ENCODE measurements at regions not wholly inside any gene's neighbourhood (a gene's known extent, or its start where the extent isn't known, plus 50 kb on each side); places are given as distances from the start of the nearest gene placed in this dataset.

DNA sequence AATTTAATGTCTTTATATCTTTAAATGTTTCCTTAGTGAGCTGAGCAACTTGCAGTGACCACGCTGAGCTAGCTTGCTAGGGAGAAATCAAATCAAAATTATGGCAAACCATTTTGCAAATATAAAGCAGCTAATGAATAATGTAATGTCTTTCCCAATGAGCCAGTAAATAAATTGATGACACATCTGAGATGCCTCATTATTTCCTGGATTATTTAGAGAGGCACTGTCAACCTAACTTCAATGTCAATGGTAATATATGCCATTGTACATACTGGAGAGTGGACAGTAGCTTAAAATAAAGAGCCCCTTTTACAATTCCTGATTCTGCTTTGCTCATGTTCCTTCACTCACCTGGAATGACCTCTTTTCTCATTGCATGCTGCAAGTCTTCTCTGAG, 182.6 kb downstream of the PHLDA1 start:
- peak overlapping the region; percentile 93 for H3K27ac ChIP-seq
- DNase-seq (ENCODE audit: low read depth, low spot score) = no peak

- DNase-seq (ENCODE audit: low read depth, low spot score) = no peak
- H3K27ac ChIP-seq = peak overlapping the region; percentile 93
These were observed 183.1 kb downstream of the PHLDA1 start for GRCh38 chr12:75848431-75848925.

- DNase-seq (ENCODE audit: low read depth, low spot score) = no peak
- no peak overlapping the region for H3K27ac ChIP-seq
These were observed 185.5 kb downstream of the PHLDA1 start for GRCh38 chr12:75846102-75846501.

- no peak overlapping the region for H3K27ac ChIP-seq
- DNase-seq (ENCODE audit: low read depth, low spot score) = no peak
These were observed 186.6 kb downstream of the PHLDA1 start for GRCh38 chr12:75844985-75845384.

DNA sequence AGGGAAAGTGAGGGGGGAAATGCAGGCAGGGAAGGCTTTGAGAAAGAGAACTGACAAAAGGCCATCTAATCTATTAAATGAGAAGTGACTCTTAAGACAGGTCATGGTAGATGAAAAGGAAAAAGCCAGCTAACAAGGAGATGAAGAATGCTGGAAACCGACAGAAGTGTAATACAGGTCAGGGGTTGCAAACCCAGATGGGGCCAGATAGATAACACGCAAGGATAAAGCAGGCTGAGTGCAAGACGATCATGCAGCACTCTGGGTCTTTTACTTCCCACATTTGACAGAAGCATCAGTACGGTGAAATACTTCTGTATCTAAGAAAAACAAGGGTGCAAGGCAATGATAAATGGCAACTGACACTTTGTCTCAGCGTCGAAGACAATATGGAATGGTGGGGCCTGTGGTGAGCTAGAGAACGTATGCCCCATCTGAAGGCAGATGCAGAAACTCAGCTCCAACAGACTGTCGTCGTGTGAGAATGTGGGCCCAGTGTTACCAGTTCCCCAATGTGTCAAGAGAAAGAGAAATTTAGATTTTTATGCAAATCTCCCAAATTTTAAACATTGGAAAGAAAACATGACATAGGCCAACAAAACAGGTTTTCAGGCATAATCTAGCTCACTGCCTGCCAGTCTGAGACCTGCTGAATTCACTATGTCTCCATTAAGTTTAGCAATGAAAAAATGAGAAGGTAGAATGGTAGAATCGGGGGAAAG, 187.4 kb downstream of the PHLDA1 start:
- H3K27ac ChIP-seq = no peak overlapping the region
- no peak for DNase-seq (ENCODE audit: low read depth, low spot score)

DNA sequence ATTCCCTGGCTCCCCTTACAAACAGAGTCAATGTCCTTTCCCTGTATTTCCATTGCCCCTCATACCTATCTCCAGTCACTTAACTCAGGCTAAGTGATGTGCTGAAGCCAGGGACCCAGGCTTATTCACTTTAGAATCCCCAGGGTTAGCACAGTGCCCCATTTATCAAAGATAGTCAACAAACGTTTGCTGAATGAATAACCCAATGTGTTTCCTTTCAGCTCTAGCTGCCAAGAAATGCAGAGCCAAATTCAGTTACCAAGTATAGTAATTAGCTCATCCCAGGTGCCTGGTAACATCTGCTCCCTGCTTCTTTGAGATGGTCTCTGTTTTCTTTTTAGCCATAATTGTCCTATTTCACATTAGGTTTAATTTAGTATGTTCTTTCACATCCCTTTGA, 189.5 kb downstream of the PHLDA1 start:
- no peak overlapping the region for H3K27ac ChIP-seq
- DNase-seq (ENCODE audit: low read depth, low spot score) = no peak

GRCh38 chr12:75840994-75841355, 190.6 kb downstream of the PHLDA1 start:
- no peak overlapping the region for H3K27ac ChIP-seq
- DNase-seq (ENCODE audit: low read depth, low spot score) = no peak

DNA sequence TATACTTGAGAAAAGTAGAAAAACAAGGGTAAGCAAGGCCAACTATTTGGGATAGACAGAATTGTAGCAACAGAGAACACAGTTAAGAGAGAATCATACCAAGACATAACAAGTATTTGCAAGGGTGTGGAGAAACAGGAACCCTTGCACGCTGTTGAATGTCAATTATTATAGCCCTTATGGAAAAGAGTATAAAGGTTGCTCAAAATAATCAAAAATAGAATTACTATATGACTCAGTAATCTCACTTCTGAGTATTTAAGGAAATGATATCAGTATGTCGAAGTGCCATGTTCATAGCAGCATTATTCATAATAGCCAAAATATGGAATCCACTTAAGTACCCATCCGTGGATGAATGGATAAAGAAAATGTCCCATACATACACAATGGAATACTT, 193.3 kb downstream of the PHLDA1 start:
- DNase-seq (ENCODE audit: low read depth, low spot score) = no peak
- H3K27ac ChIP-seq = no peak overlapping the region

DNA sequence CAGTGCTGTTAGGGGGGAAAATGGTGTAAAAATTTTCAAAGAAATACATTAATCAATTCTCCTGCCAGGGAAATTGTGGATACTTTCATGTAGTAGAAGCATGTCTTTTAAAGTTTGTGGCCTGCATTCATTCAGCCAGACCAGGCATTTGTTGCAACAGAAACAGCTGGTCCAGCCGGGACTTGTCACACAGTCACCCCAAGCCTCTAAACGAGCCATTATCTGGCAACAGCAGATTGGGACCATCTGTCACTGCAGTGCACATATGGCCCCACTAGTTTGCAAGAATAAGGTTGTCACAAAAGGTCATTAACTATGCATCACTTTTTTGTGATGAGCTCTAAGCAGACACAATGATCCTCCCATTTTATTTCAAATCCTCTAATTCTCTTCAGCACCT, 193.9 kb downstream of the PHLDA1 start:
- no peak overlapping the region for H3K27ac ChIP-seq
- DNase-seq (ENCODE audit: low read depth, low spot score) = no peak

DNA sequence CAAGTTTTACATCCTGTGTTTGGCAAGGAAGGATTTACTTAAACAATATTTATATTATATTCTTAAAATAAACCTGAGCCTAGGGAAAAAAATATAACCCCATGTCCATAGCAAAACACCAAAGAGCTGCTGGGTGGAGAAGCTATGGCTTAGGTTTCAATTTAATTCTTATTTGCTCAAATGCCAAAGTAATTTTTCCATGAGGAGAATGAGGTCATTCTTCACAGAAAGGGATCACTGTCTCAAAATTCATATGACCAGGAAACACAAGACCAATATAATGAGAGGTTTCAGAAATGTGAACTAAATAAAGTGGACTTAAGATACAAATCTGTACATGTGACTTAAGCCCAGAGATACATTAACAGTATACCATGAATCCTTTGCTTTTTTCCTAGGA, 195.0 kb downstream of the PHLDA1 start:
- no peak for DNase-seq (ENCODE audit: low read depth, low spot score)
- no peak overlapping the region for H3K27ac ChIP-seq

- no peak overlapping the region for H3K27ac ChIP-seq
- DNase-seq (ENCODE audit: low read depth, low spot score) = no peak
These were observed 197.0 kb downstream of the PHLDA1 start for GRCh38 chr12:75834591-75834990.

- H3K27ac ChIP-seq = no peak overlapping the region
- no peak for DNase-seq (ENCODE audit: low read depth, low spot score)
These were observed 198.3 kb downstream of the PHLDA1 start for GRCh38 chr12:75833268-75833667.

DNA sequence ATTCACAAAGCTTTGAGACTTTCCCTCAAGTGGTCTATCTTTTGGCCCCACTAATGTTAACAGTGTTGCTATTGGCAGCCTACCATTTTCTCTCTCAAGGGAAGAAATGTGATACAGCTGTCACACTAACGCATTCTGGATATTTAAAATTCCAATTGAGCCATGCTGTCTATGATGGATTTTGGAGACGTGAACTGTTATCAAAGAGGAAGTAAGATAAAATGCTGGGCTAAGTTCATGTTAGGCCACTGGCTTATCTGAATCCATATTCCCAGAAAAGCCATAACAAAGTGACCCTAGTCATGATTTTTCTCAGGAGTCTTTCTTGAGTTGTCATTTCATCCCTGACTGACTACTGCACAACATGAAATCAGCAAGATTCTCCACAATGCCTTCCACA, 200.2 kb downstream of the PHLDA1 start:
- H3K27ac ChIP-seq = no peak overlapping the region
- DNase-seq (ENCODE audit: low read depth, low spot score) = no peak

- no peak for DNase-seq (ENCODE audit: low read depth, low spot score)
- H3K27ac ChIP-seq = peak overlapping the region; percentile 93
These were observed 204.5 kb downstream of the PHLDA1 start for GRCh38 chr12:75827061-75827460.

DNA sequence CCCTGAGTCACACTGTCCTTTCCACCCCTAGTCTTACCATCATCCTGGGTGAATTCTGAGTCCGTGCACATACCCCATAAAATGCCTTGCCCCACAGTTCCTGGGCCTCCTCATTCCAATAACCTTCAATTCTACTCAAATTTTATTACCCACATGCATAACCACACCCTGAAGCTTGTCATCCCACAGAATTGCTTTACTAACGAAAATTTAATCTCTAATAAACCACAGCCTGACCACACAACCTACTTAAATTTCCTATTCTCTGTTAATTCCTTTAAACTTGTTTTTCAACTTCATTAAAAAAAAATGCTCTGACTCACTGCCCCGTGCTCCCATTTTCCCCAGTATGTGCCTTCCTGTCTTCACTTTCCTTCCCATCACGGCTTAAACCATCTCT, 205.9 kb downstream of the PHLDA1 start:
- peak; percentile 73 for DNase-seq (ENCODE audit: low read depth, low spot score)
- peak overlapping the region; percentile 93 for H3K27ac ChIP-seq

DNA sequence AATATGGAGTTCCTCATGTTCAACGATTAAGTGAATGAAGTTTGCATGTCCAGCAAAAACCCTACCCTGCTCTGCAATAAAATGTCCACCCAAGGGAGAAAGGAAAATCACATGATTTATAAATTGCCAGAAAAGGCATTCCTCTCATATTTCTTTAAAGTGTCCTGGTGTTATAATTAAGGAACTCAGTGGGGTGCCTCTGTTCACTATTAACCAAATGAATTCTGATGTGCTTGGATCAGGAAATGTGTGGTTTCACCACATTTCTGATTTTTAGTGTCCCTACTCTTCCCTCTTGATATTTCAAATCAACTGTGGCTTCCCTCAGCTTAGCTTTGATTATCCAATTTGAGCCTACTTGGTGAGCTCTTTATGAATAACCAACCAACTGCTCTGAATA, 208.1 kb downstream of the PHLDA1 start:
- no peak for DNase-seq (ENCODE audit: low read depth, low spot score)
- peak overlapping the region; percentile 93 for H3K27ac ChIP-seq

GRCh38 chr12:75822416-75822815, 209.2 kb downstream of the PHLDA1 start:
- H3K27ac ChIP-seq = peak overlapping the region; percentile 93

DNA sequence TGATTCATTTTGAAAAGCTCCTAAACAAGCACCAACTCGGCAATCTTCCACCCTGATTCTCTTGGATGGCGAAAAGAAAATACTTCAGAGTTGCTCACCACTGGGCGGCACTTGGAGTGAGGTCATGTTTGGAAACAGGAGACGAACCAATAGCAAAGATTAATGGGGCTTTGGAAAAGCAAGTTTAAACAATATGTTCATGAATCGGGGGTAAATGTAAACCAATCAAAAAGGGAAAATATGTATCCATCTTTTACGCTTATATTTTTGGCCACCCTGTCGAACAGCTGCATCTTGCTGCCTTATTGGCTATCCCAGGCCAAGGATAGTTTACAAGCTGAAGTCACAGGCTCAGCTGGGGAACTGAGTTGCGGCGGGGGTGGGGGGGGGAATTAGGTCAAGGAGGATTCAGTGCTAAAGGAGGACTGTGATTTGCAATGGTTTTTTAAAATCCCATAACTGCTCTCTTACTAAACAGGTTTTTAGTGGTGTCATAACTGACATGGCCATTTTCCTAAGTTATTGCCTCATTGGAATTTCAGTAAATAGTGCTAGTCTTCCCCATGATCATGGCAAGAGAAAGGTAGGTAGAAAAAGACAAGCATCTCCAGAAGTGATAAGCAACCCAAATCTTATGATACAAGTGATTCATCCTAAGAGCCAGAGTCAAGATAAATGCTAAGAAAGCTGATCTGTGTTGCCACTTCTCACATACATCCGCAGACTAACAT, 210.6 kb downstream of the PHLDA1 start:
- DNase-seq (ENCODE audit: low read depth, low spot score) = peak; percentile 70
- peak overlapping the region; percentile 93 for H3K27ac ChIP-seq

More at GRCh38 chr12:75822416-75822815, 209.2 kb downstream of the PHLDA1 start:
- DNase-seq (ENCODE audit: low read depth, low spot score) = no peak

DNA sequence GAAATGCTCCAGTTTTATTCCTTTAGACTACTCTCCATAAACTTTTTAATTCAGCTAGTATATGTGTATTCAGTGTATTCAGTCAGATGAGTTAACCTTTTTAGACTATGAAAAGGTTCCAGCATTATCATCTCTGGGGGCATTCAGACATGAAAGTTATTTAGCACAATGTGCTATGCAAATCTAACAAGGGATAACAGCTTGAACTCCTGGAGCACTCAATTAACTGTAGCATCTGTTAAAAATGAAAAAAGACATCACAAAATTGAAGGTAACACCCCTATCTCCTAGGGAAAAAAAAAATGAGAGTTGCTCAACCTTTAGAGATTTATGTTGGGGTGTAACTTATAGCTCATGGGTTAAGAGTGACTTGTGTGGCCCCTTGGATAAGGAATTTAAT, 211.5 kb downstream of the PHLDA1 start:
- H3K27ac ChIP-seq = peak overlapping the region; percentile 93
- no peak for DNase-seq (ENCODE audit: low read depth, low spot score)

GRCh38 chr12:75819512-75819911, 212.1 kb downstream of the PHLDA1 start:
- DNase-seq (ENCODE audit: low read depth, low spot score) = no peak
- H3K27ac ChIP-seq = peak overlapping the region; percentile 93

GRCh38 chr12:75818863-75819262, 212.7 kb downstream of the PHLDA1 start:
- no peak for DNase-seq (ENCODE audit: low read depth, low spot score)
- peak overlapping the region; percentile 93 for H3K27ac ChIP-seq

- peak; percentile 48 for DNase-seq (ENCODE audit: low read depth, low spot score)
- peak overlapping the region; percentile 93 for H3K27ac ChIP-seq
These were observed 214.7 kb downstream of the PHLDA1 start for GRCh38 chr12:75816897-75817296.

Measured in epithelial cell of prostate (primary cell).